H1 (cell line): ENCODE measurements at regions not wholly inside any gene's neighbourhood (a gene's known extent, or its start where the extent isn't known, plus 50 kb on each side); places are given as distances from the start of the nearest gene placed in this dataset.

Source experiments
- CTCF ChIA-PET: fragments of 300-600 bp; sonication (Branson Sonifier 250); formaldehyde crosslinking; loops from one replicate; lab custom pipeline; 2021; ENCODE audit not compliant: partially characterized antibody; lab: Charles Lee
- POLR2A ChIA-PET: fragments of 300-600 bp; sonication (Branson Sonifier 250); formaldehyde crosslinking; loops from one replicate; lab custom pipeline; 2021; ENCODE audit warnings: inconsistent platforms; ENCODE audit not compliant: partially characterized antibody; lab: Charles Lee
- DNase-seq, 2 experiments: peaks; one replicate each; pipeline versions ENCODE4 v3.0.0 to v3.0.0-alpha.2; 2010 to 2022; ENCODE audit warnings: low spot score in 2 of 2, low read depth in 1 of 2, mixed read lengths in 1 of 2
- FAIRE-seq: peaks from 2 replicates; lab custom pipeline; 2011; peaks lifted over from hg19 to GRCh38; lab: Jason Lieb, UNC
- H2AFZ ChIP-seq: 2 replicates; pipeline ENCODE4 v1.8.1; 2012; ENCODE audit warnings: low read length, inconsistent platforms
- H2AK5ac ChIP-seq: 2 replicates; pipeline ENCODE4 v1.6.1; 2013; ENCODE audit warnings: low read depth, low read length
- H2BK120ac ChIP-seq: replicated peaks from 2 replicates; pipeline ENCODE3; 2013; ENCODE audit warnings: low read depth, low read length, inconsistent platforms
- H2BK12ac ChIP-seq: 2 replicates; pipeline ENCODE4 v1.6.1; 2013; ENCODE audit warnings: low read depth, low read length
- H2BK15ac ChIP-seq: 2 replicates; pipeline ENCODE4 v1.6.1; 2013; ENCODE audit warnings: low read length
- H2BK20ac ChIP-seq: 2 replicates; pipeline ENCODE4 v1.6.1; 2013; ENCODE audit warnings: low read length
- H2BK5ac ChIP-seq: 2 replicates; pipeline ENCODE4 v1.6.1; 2013; ENCODE audit warnings: low read depth, low read length
- H3K14ac ChIP-seq: 2 replicates; pipeline ENCODE4 v1.6.1; 2013; ENCODE audit warnings: inconsistent platforms; ENCODE audit not compliant: insufficient read length
- H3K18ac ChIP-seq: 2 replicates; pipeline ENCODE4 v1.6.1; 2013; ENCODE audit warnings: low read length; ENCODE audit errors: extremely low read depth
- H3K23ac ChIP-seq: 2 replicates; pipeline ENCODE4 v1.6.1; 2013; ENCODE audit warnings: inconsistent platforms; ENCODE audit not compliant: insufficient read length
- H3K23me2 ChIP-seq: 2 replicates; pipeline ENCODE4 v1.6.1; 2013; ENCODE audit warnings: low read depth, low read length
- H3K27ac ChIP-seq: 2 replicates; pipeline ENCODE4 v1.6.1; 2011; ENCODE audit warnings: low read depth, low read length, inconsistent platforms
- H3K27me3 ChIP-seq, 4 experiments: replicated peaks in 1 of 4; 1 replicate in 1 of 4; 2 replicates in 3 of 4; pipeline versions ENCODE4 v1.6.1 to v1.8.1; 2011 to 2013; ENCODE audit warnings: low read length in 3 of 4, mild to moderate bottlenecking in 3 of 4, inconsistent platforms in 2 of 4, mixed read lengths in 2 of 4, moderate library complexity in 1 of 4; ENCODE audit not compliant: control insufficient read depth in 3 of 4, insufficient read depth in 3 of 4; ENCODE audit errors: extremely low read depth in 1 of 4
- H3K36me3 ChIP-seq, 4 experiments: 2 replicates each; pipeline versions ENCODE4 v1.6.1 to v1.8.1; 2011 to 2013; ENCODE audit warnings: mild to moderate bottlenecking in 4 of 4, low read length in 3 of 4, moderate library complexity in 2 of 4, control low read depth in 1 of 4, inconsistent platforms in 1 of 4; ENCODE audit not compliant: insufficient read depth in 4 of 4, control insufficient read depth in 2 of 4
- H3K4ac ChIP-seq: replicated peaks from 2 replicates; pipeline ENCODE3; 2013; ENCODE audit warnings: low read length, low read depth, mixed read lengths, inconsistent platforms; ENCODE audit not compliant: insufficient read length
- H3K4me1 ChIP-seq, 4 experiments: replicated peaks in 1 of 4; 1 replicate in 1 of 4; 2 replicates in 3 of 4; pipeline versions ENCODE4 v1.6.1 to v1.8.1; 2011 to 2013; ENCODE audit warnings: low read length in 3 of 4, inconsistent platforms in 2 of 4, mixed read lengths in 1 of 4; ENCODE audit not compliant: insufficient read depth in 4 of 4, control insufficient read depth in 3 of 4
- H3K4me2 ChIP-seq, 2 experiments: 2 replicates each; pipeline versions ENCODE4 v1.6.1 to v1.8.1; 2011 to 2013; ENCODE audit warnings: low read depth in 2 of 2, low read length in 2 of 2, control low read depth in 1 of 2, inconsistent platforms in 1 of 2, mild to moderate bottlenecking in 1 of 2; ENCODE audit not compliant: insufficient read depth in 1 of 2
- H3K4me3 ChIP-seq, 4 experiments: fragments of 200-600, 300-600 bp in 1 of 4; sonication (generic), shearing (Covaris generic), sonication (Bioruptor Twin) in 1 of 4; 2 replicates each; pipeline versions ENCODE4 v1.5.1 to v1.8.1; 2011 to 2016; ENCODE audit warnings: low read length in 4 of 4, low read depth in 3 of 4, control low read depth in 2 of 4, inconsistent platforms in 2 of 4, mild to moderate bottlenecking in 2 of 4, mixed read lengths in 1 of 4, moderate library complexity in 1 of 4; ENCODE audit not compliant: insufficient read depth in 2 of 4; ENCODE audit errors: extremely low read depth in 1 of 4
- H3K56ac ChIP-seq: replicated peaks from 2 replicates; pipeline ENCODE3; 2013; ENCODE audit warnings: low read depth, mild to moderate bottlenecking, mixed read lengths, low read length, inconsistent platforms; ENCODE audit not compliant: insufficient read length
- H3K79me1 ChIP-seq: 2 replicates; pipeline ENCODE4 v1.6.1; 2013; ENCODE audit warnings: low read depth, low read length, control low read depth
- H3K79me2 ChIP-seq, 2 experiments: 2 replicates each; pipeline versions ENCODE4 v1.6.1 to v1.8.1; 2012 to 2013; ENCODE audit warnings: low read length in 2 of 2, mild to moderate bottlenecking in 2 of 2, inconsistent platforms in 1 of 2; ENCODE audit not compliant: insufficient read depth in 2 of 2, control insufficient read depth in 1 of 2
- H3K9ac ChIP-seq, 4 experiments: replicated peaks in 1 of 4; 1 replicate in 1 of 4; 2 replicates in 3 of 4; pipeline versions ENCODE4 v1.6.1 to v1.8.1; 2011 to 2013; ENCODE audit warnings: low read depth in 3 of 4, low read length in 3 of 4, control low read depth in 2 of 4, mild to moderate bottlenecking in 2 of 4, moderate library complexity in 2 of 4, inconsistent platforms in 1 of 4; ENCODE audit errors: extremely low read depth in 1 of 4
- H3K9me3 ChIP-seq, 2 experiments: 2 replicates each; pipeline versions ENCODE4 v1.6.1 to v1.8.1; 2012 to 2013; ENCODE audit warnings: mild to moderate bottlenecking in 2 of 2, moderate library complexity in 2 of 2, control low read depth in 1 of 2, inconsistent platforms in 1 of 2, low read depth in 1 of 2, low read length in 1 of 2, mixed read lengths in 1 of 2; ENCODE audit not compliant: insufficient read depth in 2 of 2
- H4K20me1 ChIP-seq, 2 experiments: replicated peaks in 1 of 2; 2 replicates each; pipeline versions ENCODE3 to v1.8.1; 2011 to 2013; ENCODE audit warnings: inconsistent platforms in 2 of 2, low read length in 2 of 2, mild to moderate bottlenecking in 1 of 2; ENCODE audit not compliant: insufficient read depth in 2 of 2, control insufficient read depth in 1 of 2
- H4K5ac ChIP-seq: 2 replicates; pipeline ENCODE4 v1.6.1; 2013; ENCODE audit warnings: low read length, low read depth, mixed read lengths, inconsistent platforms; ENCODE audit not compliant: insufficient read length
- H4K8ac ChIP-seq: 2 replicates; pipeline ENCODE4 v1.8.0; 2013; ENCODE audit warnings: mild to moderate bottlenecking, moderate library complexity, low read length, inconsistent platforms; ENCODE audit not compliant: insufficient read depth; ENCODE audit errors: extremely low read depth
- H4K91ac ChIP-seq: replicated peaks from 2 replicates; pipeline ENCODE3; 2013; ENCODE audit warnings: low read length, mixed read lengths, inconsistent platforms; ENCODE audit not compliant: insufficient read length
- JUND ChIP-seq: IDR thresholded peaks from 2 replicates; pipeline ENCODE4 v1.6.1; 2011; ENCODE audit warnings: mild to moderate bottlenecking, improper control_type of control experiment, low read length
- TEAD4 ChIP-seq: IDR thresholded peaks from 2 replicates; pipeline ENCODE4 v1.6.1; 2012; ENCODE audit warnings: low read depth, low read length, inconsistent platforms, mixed read lengths
- WGBS, 2 experiments: shearing (Covaris generic) in 1 of 2; methylation state at CpG; one replicate each; pipeline versions ENCODE4 v1.1.6 to v1.1.7; 2013 to 2015; ENCODE audit warnings: low lambda C conversion rate in 2 of 2, mixed read lengths in 2 of 2, inconsistent platforms in 1 of 2, low coverage in 1 of 2, missing lambda C conversion rate in 1 of 2; ENCODE audit not compliant: insufficient replicate concordance in 2 of 2, insufficient coverage in 1 of 2, insufficient read length in 1 of 2; ENCODE audit errors: extremely low coverage in 1 of 2, missing lambda C conversion rate in 1 of 2; 5-methylcytosine and 5-hydroxymethylcytosine counted together

DNA sequence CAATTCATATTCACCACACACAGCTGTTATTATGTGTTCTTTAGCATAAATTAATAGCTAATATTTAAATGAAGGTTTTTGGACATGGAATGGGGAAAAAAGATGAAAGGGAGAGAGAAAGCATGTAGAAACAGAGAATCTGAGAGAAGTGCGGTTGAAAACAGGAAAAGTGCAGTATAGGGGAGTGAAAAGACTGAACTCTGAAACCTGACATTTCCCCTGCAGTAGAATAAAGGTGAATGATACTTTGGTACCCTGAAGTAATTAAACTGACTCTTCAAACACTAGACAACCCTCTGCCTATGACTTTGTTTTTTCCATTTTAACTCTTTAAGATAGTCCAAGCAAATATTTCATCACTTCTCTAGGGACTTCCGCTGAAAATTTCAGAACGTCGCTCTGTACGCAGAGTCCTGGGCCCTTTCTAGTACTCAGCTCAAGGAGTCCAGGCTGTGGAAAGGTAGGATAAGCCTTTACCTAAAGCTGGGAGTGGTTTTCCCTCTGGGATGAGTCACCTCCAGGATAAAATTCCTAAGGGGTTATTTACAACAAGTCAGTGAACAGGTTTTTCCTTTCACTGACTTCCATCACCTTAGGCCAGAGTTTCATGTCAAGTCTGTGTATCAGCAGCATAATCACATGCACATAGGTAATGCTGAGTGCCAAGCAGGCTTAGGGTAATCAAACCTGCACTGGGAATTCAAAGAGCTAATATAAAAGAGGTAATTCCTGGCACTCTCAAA is 614.5 kb downstream of the PKHD1 start:
- Histone ChIP-seq H4K8ac (no peak overlapping the region), H3K27me3 (no peaks in the 10 kb centered on the region), H2AFZ (no peak overlapping the region; the same call in 1 of the 2 replicates), H3K79me1 (no peaks in the 10 kb centered on the region), H3K9me3 (no peaks in the 10 kb centered on the region), H3K4me1 (peaks cover 0 to 5% (median 0%) of the 10 kb centered on the region in 4 experiments; a peak in 1 of 7 replicates), H3K4ac (no peak overlapping the region), H3K79me2 (no peaks in the 10 kb centered on the region), H2BK15ac (no peak overlapping the region), H3K23ac (no peak overlapping the region), H3K14ac (no peak overlapping the region), H2BK12ac (no peak overlapping the region), H4K20me1 (no peaks in the 10 kb centered on the region), H3K9ac (no peak overlapping the region), H3K36me3 (no peaks in the 10 kb centered on the region; a peak in 1 of 8 replicates), H4K5ac (no peak overlapping the region), H2BK5ac (no peak overlapping the region), H3K23me2 (no peaks in the 10 kb centered on the region), H3K27ac (no peak overlapping the region), H2BK20ac (no peak overlapping the region), H3K56ac (no peak overlapping the region), H2AK5ac (no peak overlapping the region), H2BK120ac (no peak overlapping the region), H3K18ac (no peak overlapping the region), H3K4me3 (no peak overlapping the region), H4K91ac (no peak overlapping the region), H3K4me2 (no peak overlapping the region)
- no peak for FAIRE-seq
- ChIA-PET CTCF (interaction anchor here (1.9 to 3.7 kb wide), 2 partner anchors 13 to 21 kb away, joined by 4 to 13 read pairs; no protein-coding TSS in a partner anchor), POLR2A (no interaction called here)
- TF ChIP-seq JUND (peak; percentile 75; the same call in 1 of the 2 replicates), TEAD4 (no peak)
- WGBS, 2 experiments: 90% methylated on average over 5 of the region's 5 CpGs; no CpG with 5 or more reads in 1 of the 2 experiments
- no peak for DNase-seq
